GM23338 (cell line): ENCODE measurements at regions not wholly inside any gene's neighbourhood (a gene's known extent, or its start where the extent isn't known, plus 50 kb on each side); places are given as distances from the start of the nearest gene placed in this dataset.

Experiments
- ATAC-seq: fragments of 200-7000 bp; cut with Tn5 transposase; 3 replicates; pipeline ENCODE4 v1.9.1; 2020
- DNase-seq: peaks from one replicate; pipeline ENCODE4 v3.0.0-alpha.2; 2015; ENCODE audit warnings: low spot score
- H2AFZ ChIP-seq: fragments of 200-600 bp; sonication (generic); 2 replicates; pipeline ENCODE4 v1.8.0; 2016; ENCODE audit warnings: antibody characterized with exemption, mild to moderate bottlenecking, moderate library complexity
- H3F3A ChIP-seq: fragments of 200-600 bp; sonication (generic); replicated peaks from 2 replicates; pipeline ENCODE4 v1.8.0; 2017; ENCODE audit warnings: antibody characterized with exemption, mixed run types, low read depth
- H3K27ac ChIP-seq: fragments of 200-600 bp; sonication (generic); 2 replicates; pipeline ENCODE4 v1.6.1; 2016; ENCODE audit warnings: low read depth
- H3K27me3 ChIP-seq: fragments of 200-600 bp; sonication (generic); 2 replicates; pipeline ENCODE4 v1.8.0; 2016; ENCODE audit warnings: mild to moderate bottlenecking, mixed run types, moderate library complexity; ENCODE audit not compliant: insufficient read depth
- H3K36me3 ChIP-seq: fragments of 200-600 bp; sonication (generic); 2 replicates; pipeline ENCODE4 v1.8.0; 2016; ENCODE audit warnings: mild to moderate bottlenecking; ENCODE audit not compliant: insufficient read depth
- H3K4me1 ChIP-seq: fragments of 200-600 bp; sonication (generic); 2 replicates; pipeline ENCODE4 v1.8.0; 2016; ENCODE audit warnings: mild to moderate bottlenecking, moderate library complexity; ENCODE audit not compliant: insufficient read depth
- H3K4me2 ChIP-seq: fragments of 200-600 bp; sonication (generic); 2 replicates; pipeline ENCODE4 v1.7.1; 2017; ENCODE audit warnings: mixed run types
- H3K4me3 ChIP-seq: fragments of 200-600 bp; sonication (generic); 2 replicates; pipeline ENCODE4 v1.6.1; 2016; ENCODE audit warnings: mixed run types
- H3K79me2 ChIP-seq: fragments of 200-600 bp; sonication (generic); replicated peaks from 2 replicates; pipeline ENCODE4 v1.8.0; 2017; ENCODE audit warnings: mild to moderate bottlenecking; ENCODE audit not compliant: insufficient read depth
- H3K9me2 ChIP-seq: fragments of 200-600 bp; sonication (generic); 2 replicates; pipeline ENCODE4 v1.8.0; 2017; ENCODE audit not compliant: insufficient read depth
- H4K20me1 ChIP-seq: fragments of 200-600 bp; sonication (generic); replicated peaks from 2 replicates; pipeline ENCODE4 v1.8.0; 2017; ENCODE audit warnings: mild to moderate bottlenecking; ENCODE audit not compliant: insufficient read depth
- H3K27ac Mint-ChIP-seq: 2 replicates; pipeline ENCODE4 v1.8.0; 2020; ENCODE audit warnings: inconsistent platforms, mild to moderate bottlenecking, moderate library complexity, mixed read lengths
- H3K27me3 Mint-ChIP-seq: 3 replicates; pipeline ENCODE4 v1.8.0; 2022; ENCODE audit warnings: low read depth, mild to moderate bottlenecking, moderate library complexity, mixed read lengths, inconsistent platforms; ENCODE audit not compliant: insufficient read depth, poor library complexity
- H3K36me3 Mint-ChIP-seq: 3 replicates; pipeline ENCODE4 v1.8.0; 2021; ENCODE audit warnings: low read depth, mild to moderate bottlenecking, inconsistent platforms, moderate library complexity, mixed read lengths
- H3K4me1 Mint-ChIP-seq: 3 replicates; pipeline ENCODE4 v1.8.0; 2020; ENCODE audit warnings: mild to moderate bottlenecking, inconsistent platforms, mixed read lengths
- H3K4me3 Mint-ChIP-seq: 3 replicates; pipeline ENCODE4 v1.8.0; 2021; ENCODE audit warnings: moderate library complexity, mild to moderate bottlenecking, inconsistent platforms, mixed read lengths
- H3K9me3 Mint-ChIP-seq: 3 replicates; pipeline ENCODE4 v1.8.0; 2020; ENCODE audit warnings: moderate library complexity, mild to moderate bottlenecking, inconsistent platforms, mixed read lengths
- EZH2 ChIP-seq: fragments of 200-600 bp; sonication (generic); IDR thresholded peaks from one replicate; pipeline ENCODE4 v1.8.0; 2017; ENCODE audit warnings: antibody characterized with exemption, mild to moderate bottlenecking, low read depth; ENCODE audit not compliant: unreplicated experiment
- JUNB ChIP-seq: IDR thresholded peaks from one replicate; pipeline ENCODE4 v1.6.1; 2016; ENCODE audit warnings: antibody characterized with exemption; ENCODE audit not compliant: unreplicated experiment
- POLR2AphosphoS5 ChIP-seq: IDR thresholded peaks from 2 replicates; pipeline ENCODE4 v1.6.1; 2016; ENCODE audit warnings: antibody characterized with exemption, low read depth
- ZNF331 ChIP-seq: fragments of 250-450 bp; sonication (Bioruptor Pico); IDR thresholded peaks from 2 replicates; pipeline ENCODE4 v1.5.0; 2020; ENCODE audit warnings: low read depth, mild to moderate bottlenecking, moderate library complexity
- ZNF462 ChIP-seq: fragments of 250-450 bp; sonication (Bioruptor Pico); IDR thresholded peaks from 2 replicates; pipeline ENCODE4 v1.5.0; 2020; ENCODE audit warnings: mild to moderate bottlenecking, moderate library complexity

DNA sequence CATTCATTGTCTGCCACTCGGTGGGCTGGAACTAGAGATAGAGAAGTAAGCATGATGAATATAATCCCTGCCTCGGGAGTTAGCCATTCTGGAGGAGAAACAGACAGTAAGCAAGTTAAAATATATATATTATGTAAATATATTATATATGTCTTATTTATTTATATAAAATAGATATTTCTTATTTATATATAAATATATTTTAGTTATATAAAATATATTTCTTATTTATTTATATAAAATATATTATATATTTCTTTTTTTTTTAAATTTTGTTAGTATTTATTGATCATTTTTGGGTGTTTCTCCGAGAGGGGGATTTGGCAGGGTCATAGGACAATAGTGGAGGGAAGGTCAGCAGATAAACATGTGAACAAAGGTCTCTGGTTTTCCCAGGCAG is 78.1 kb upstream of the TBX5 start:
- H3F3A ChIP-seq = no peaks in the 10 kb centered on the region
- ATAC-seq = no peak
- H3K36me3 ChIP-seq = no peaks in the 10 kb centered on the region
- H2AFZ ChIP-seq = no peak overlapping the region
- no peaks in the 10 kb centered on the region for H4K20me1 ChIP-seq
- H3K4me2 ChIP-seq = no peak overlapping the region
- Mint-ChIP-seq H3K4me3 (no peak overlapping the region), H3K9me3 (peaks cover 13% of the 10 kb centered on the region), H3K36me3 (peaks cover 3% of the 10 kb centered on the region; the same call in 2 of the 3 replicates), H3K27me3 (peaks cover 35% of the 10 kb centered on the region), H3K4me1 (peaks cover 19% of the 10 kb centered on the region), H3K27ac (no peak overlapping the region)
- TF ChIP-seq JUNB = no peak
- H3K9me2 ChIP-seq = peaks cover 4% of the 10 kb centered on the region; the same call in 1 of the 2 replicates
- no peak for DNase-seq
- H3K4me3 ChIP-seq = no peak overlapping the region
- peaks cover 16% of the 10 kb centered on the region for H3K4me1 ChIP-seq
- H3K27me3 ChIP-seq = peaks cover 53% of the 10 kb centered on the region
- H3K79me2 ChIP-seq = no peaks in the 10 kb centered on the region
- no peak overlapping the region for H3K27ac ChIP-seq

GRCh38 chr12:114481200-114481535 is 75.2 kb upstream of the TBX5 start:
- ATAC-seq = peak; percentile 38
- peaks cover 77% of the 10 kb centered on the region for H3K27me3 ChIP-seq
- TF ChIP-seq EZH2 (peak; percentile 77), ZNF331 (CRISPR knock-in tag) (no peak)
- 0 out of 2 replicates have a peak, but pooled peaks cover 7% of the 10 kb centered on the region for H3F3A ChIP-seq
- peaks cover 10% of the 10 kb centered on the region for H3K9me3 Mint-ChIP-seq
- H3K36me3 Mint-ChIP-seq = peaks cover 3% of the 10 kb centered on the region; the same call in 2 of the 3 replicates
- H3K4me3 Mint-ChIP-seq = peak overlapping the region; percentile 86
- no peaks in the 10 kb centered on the region for H4K20me1 ChIP-seq
- peak overlapping the region; percentile 78 for H3K4me3 ChIP-seq
- H3K4me1 Mint-ChIP-seq = peaks cover 30% of the 10 kb centered on the region
- H2AFZ ChIP-seq = peak overlapping the region; percentile 97
- no peak overlapping the region for H3K27ac Mint-ChIP-seq
- H3K4me1 ChIP-seq = peaks cover 26% of the 10 kb centered on the region
- no peak overlapping the region for H3K27ac ChIP-seq
- peak; percentile 21 for DNase-seq
- H3K9me2 ChIP-seq = peaks cover 3% of the 10 kb centered on the region; the same call in 1 of the 2 replicates
- H3K4me2 ChIP-seq = peak overlapping the region; percentile 89
- peaks cover 46% of the 10 kb centered on the region for H3K27me3 Mint-ChIP-seq
- no peaks in the 10 kb centered on the region for H3K79me2 ChIP-seq
- H3K36me3 ChIP-seq = no peaks in the 10 kb centered on the region

GRCh38 chr12:114480337-114481199 is 74.6 kb upstream of the TBX5 start:
- peak overlapping the region; percentile 78 for H3K4me3 ChIP-seq
- 0 out of 2 replicates have a peak, but pooled peaks cover 7% of the 10 kb centered on the region for H3F3A ChIP-seq
- peaks cover 46% of the 10 kb centered on the region for H3K27me3 Mint-ChIP-seq
- no peaks in the 10 kb centered on the region for H3K79me2 ChIP-seq
- peak; percentile 43 for DNase-seq
- no peaks in the 10 kb centered on the region for H4K20me1 ChIP-seq
- H3K4me2 ChIP-seq = peak overlapping the region; percentile 89
- H3K9me2 ChIP-seq = no peaks in the 10 kb centered on the region
- peaks cover 6% of the 10 kb centered on the region for H3K9me3 Mint-ChIP-seq
- peaks cover 3% of the 10 kb centered on the region; the same call in 2 of the 3 replicates for H3K36me3 Mint-ChIP-seq
- H3K27me3 ChIP-seq = peaks cover 81% of the 10 kb centered on the region
- H3K4me1 ChIP-seq = peaks cover 26% of the 10 kb centered on the region
- peaks cover 30% of the 10 kb centered on the region for H3K4me1 Mint-ChIP-seq
- peak overlapping the region; percentile 97 for H2AFZ ChIP-seq
- H3K36me3 ChIP-seq = no peaks in the 10 kb centered on the region
- peak overlapping the region; percentile 86 for H3K4me3 Mint-ChIP-seq
- no peak overlapping the region for H3K27ac Mint-ChIP-seq
- peak; percentile 55 for ATAC-seq
- H3K27ac ChIP-seq = no peak overlapping the region
- TF ChIP-seq ZNF462 (CRISPR knock-in tag) = no peak
- no peak for TF ChIP-seq POLR2AphosphoS5
